OCI-LY7 (cell line): ENCODE measurements at regions not wholly inside any gene's neighbourhood (a gene's known extent, or its start where the extent isn't known, plus 50 kb on each side); places are given as distances from the start of the nearest gene placed in this dataset.

Experiments used
- EZH2phosphoT487 ChIP-seq: fragments of 200-600 bp; sonication (generic); IDR thresholded peaks from 2 replicates; pipeline ENCODE4 v1.6.1; 2018; ENCODE audit warnings: low read depth, borderline replicate concordance, mild to moderate bottlenecking, mixed run types, antibody characterized with exemption, low read length, moderate library complexity, mixed read lengths
- TF ChIP-seq, protein P1 (sequence below): fragments of 200-600 bp; sonication (generic); conservative IDR thresholded peaks from 2 replicates; pipeline ENCODE4 v1.5.1; 2014; ENCODE audit warnings: mild to moderate bottlenecking, antibody characterized with exemption, low read length, moderate library complexity, mixed read lengths

- TF ChIP-seq, protein P1, sequence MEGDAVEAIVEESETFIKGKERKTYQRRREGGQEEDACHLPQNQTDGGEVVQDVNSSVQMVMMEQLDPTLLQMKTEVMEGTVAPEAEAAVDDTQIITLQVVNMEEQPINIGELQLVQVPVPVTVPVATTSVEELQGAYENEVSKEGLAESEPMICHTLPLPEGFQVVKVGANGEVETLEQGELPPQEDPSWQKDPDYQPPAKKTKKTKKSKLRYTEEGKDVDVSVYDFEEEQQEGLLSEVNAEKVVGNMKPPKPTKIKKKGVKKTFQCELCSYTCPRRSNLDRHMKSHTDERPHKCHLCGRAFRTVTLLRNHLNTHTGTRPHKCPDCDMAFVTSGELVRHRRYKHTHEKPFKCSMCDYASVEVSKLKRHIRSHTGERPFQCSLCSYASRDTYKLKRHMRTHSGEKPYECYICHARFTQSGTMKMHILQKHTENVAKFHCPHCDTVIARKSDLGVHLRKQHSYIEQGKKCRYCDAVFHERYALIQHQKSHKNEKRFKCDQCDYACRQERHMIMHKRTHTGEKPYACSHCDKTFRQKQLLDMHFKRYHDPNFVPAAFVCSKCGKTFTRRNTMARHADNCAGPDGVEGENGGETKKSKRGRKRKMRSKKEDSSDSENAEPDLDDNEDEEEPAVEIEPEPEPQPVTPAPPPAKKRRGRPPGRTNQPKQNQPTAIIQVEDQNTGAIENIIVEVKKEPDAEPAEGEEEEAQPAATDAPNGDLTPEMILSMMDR, result no peak
- no peak for TF ChIP-seq EZH2phosphoT487
These were observed 242.1 kb upstream of the DYNLRB2 start for GRCh38 chr16:80298676-80299075.
